GM23248 (cell line): ENCODE measurements at regions not wholly inside any gene's neighbourhood (a gene's known extent, or its start where the extent isn't known, plus 50 kb on each side); places are given as distances from the start of the nearest gene placed in this dataset.
"Not testable (repeated sequence)": the region's sequence is repeated elsewhere in the genome, so short reads cannot be mapped to it uniquely, and the experiment has no call there.

ENCODE experiments used
- DNase-seq: peaks from one replicate; pipeline ENCODE4 v3.0.0-alpha.2; 2015
- H2AFZ ChIP-seq: fragments of 200-600 bp; sonication (generic); 2 replicates; pipeline ENCODE4 v1.6.1; 2016; ENCODE audit warnings: antibody characterized with exemption
- H3F3A ChIP-seq: fragments of 200-600 bp; sonication (generic); 2 replicates; pipeline ENCODE4 v1.6.1; 2016; ENCODE audit warnings: mild to moderate bottlenecking, antibody characterized with exemption, mixed run types; ENCODE audit not compliant: insufficient read depth
- H3K27ac ChIP-seq: fragments of 200-600 bp; sonication (generic); 2 replicates; pipeline ENCODE4 v1.5.1; 2016; ENCODE audit warnings: mild to moderate bottlenecking
- H3K27me3 ChIP-seq: fragments of 200-600 bp; sonication (generic); replicated peaks from 2 replicates; pipeline ENCODE4 v1.6.1; 2016; ENCODE audit warnings: mild to moderate bottlenecking; ENCODE audit not compliant: insufficient read depth
- H3K36me3 ChIP-seq: fragments of 200-600 bp; sonication (generic); 2 replicates; pipeline ENCODE4 v1.6.1; 2016; ENCODE audit warnings: low read depth, mild to moderate bottlenecking
- H3K4me1 ChIP-seq: fragments of 200-600 bp; sonication (generic); 2 replicates; pipeline ENCODE4 v1.6.1; 2016; ENCODE audit warnings: mild to moderate bottlenecking; ENCODE audit not compliant: insufficient read depth
- H3K4me2 ChIP-seq: fragments of 200-600 bp; sonication (generic); one replicate; pipeline ENCODE4 v1.6.1; 2016; ENCODE audit warnings: mild to moderate bottlenecking; ENCODE audit not compliant: unreplicated experiment
- H3K4me3 ChIP-seq: fragments of 200-600 bp; sonication (generic); 2 replicates; pipeline ENCODE4 v1.5.1; 2016; ENCODE audit warnings: mild to moderate bottlenecking
- H3K79me2 ChIP-seq: fragments of 200-600 bp; sonication (generic); 2 replicates; pipeline ENCODE4 v1.6.1; 2016; ENCODE audit warnings: mild to moderate bottlenecking; ENCODE audit not compliant: insufficient read depth
- H3K9ac ChIP-seq: fragments of 200-600 bp; sonication (generic); 2 replicates; pipeline ENCODE4 v1.6.1; 2016; ENCODE audit warnings: mild to moderate bottlenecking
- H3K9me2 ChIP-seq: fragments of 200-600 bp; sonication (generic); 2 replicates; pipeline ENCODE4 v1.6.1; 2016; ENCODE audit warnings: mixed run types, mild to moderate bottlenecking, moderate library complexity; ENCODE audit not compliant: insufficient read depth
- H3K9me3 ChIP-seq: fragments of 200-600 bp; sonication (generic); one replicate; pipeline ENCODE4 v1.6.1; 2017; ENCODE audit warnings: low read depth
- H4K20me1 ChIP-seq: fragments of 200-600 bp; sonication (generic); 2 replicates; pipeline ENCODE4 v1.6.0; 2016; ENCODE audit not compliant: insufficient read depth
- WGBS, 2 experiments: methylation state at CpG; one replicate each; pipeline ENCODE4 v1.1.6; 2015 to 2017; ENCODE audit warnings: low lambda C conversion rate in 2 of 2, low coverage in 1 of 2; ENCODE audit errors: missing lambda C conversion rate in 2 of 2; 5-methylcytosine and 5-hydroxymethylcytosine counted together
- in situ Hi-C: fragments of 300-500 bp; cut with MboI; formaldehyde crosslinking; loops from 2 replicates; pipeline ENCODE4 v1.15.0; 2020

DNA sequence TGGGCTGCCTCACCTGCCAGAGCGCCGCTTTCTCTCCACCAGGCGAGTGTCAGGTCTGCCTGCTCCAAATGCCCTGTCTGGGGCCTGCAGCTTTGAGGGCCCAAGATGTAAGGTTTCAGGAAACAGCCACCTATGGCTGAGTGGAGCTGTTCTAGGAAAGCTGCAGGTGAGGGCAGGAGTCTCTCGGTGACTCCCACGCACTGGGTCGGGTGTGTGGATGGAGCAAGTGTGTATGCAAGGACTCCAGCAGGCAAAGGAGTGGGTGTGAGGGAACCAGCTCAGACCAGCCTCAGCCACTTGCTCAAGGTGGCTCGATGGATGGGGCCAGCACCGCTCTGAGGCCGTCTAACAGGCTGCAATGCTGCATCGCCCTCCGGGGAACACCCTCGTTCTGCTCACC, 123.7 kb downstream of the LIMS4 start:
- H2AFZ ChIP-seq, H3K36me3 ChIP-seq, H4K20me1 ChIP-seq, H3K79me2 ChIP-seq, H3K9ac ChIP-seq, H3K27me3 ChIP-seq, H3K9me3 ChIP-seq, H3F3A ChIP-seq, H3K4me2 ChIP-seq, H3K4me3 ChIP-seq, in situ Hi-C loops, H3K4me1 ChIP-seq, H3K9me2 ChIP-seq, H3K27ac ChIP-seq, DNase-seq: not testable (repeated sequence)
- WGBS, 2 experiments, result 67 to 68% methylated on average over 3 of the region's 12 CpGs

GRCh38 chr2:110344405-110345035, 128.1 kb downstream of the LIMS4 start:
- H3K9ac ChIP-seq, H4K20me1 ChIP-seq, in situ Hi-C loops, H3K4me1 ChIP-seq, H3K27me3 ChIP-seq, H3K9me2 ChIP-seq, H3K27ac ChIP-seq, H3K9me3 ChIP-seq, H3K4me2 ChIP-seq, H3K4me3 ChIP-seq, H2AFZ ChIP-seq, DNase-seq, H3F3A ChIP-seq, H3K36me3 ChIP-seq, H3K79me2 ChIP-seq: not testable (repeated sequence)
- WGBS, 2 experiments, result 81 to 83% methylated on average over 3 to 5 of the region's 6 CpGs

DNA sequence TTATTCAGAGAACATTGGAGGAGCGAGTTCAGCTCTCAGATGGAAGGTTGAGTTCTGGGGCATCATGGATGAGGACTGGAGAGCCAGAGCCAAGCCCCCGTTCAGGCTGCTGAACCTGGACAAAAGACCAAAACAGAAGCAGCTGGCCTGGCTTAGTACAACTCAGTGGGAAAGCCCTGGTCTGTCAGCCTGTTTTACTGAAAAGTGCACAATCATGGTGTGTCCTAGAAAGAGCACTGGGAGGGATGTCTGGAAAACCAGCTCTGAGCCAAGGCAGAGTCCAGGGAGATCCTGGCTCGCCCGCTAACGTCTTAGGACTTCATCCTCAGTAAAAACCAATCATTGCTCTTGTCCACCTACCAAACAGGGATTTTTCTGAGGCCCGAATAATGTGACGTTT, 129.7 kb upstream of the MTLN start:
- H3F3A ChIP-seq, H4K20me1 ChIP-seq, H3K4me1 ChIP-seq, H3K79me2 ChIP-seq, DNase-seq, H3K4me2 ChIP-seq, in situ Hi-C loops, H3K9me3 ChIP-seq, H3K27me3 ChIP-seq, H2AFZ ChIP-seq, H3K27ac ChIP-seq, H3K4me3 ChIP-seq, H3K9ac ChIP-seq, H3K9me2 ChIP-seq, H3K36me3 ChIP-seq: not testable (repeated sequence)
- 49 to 61% methylated on average over 2 to 4 of the region's 7 CpGs for WGBS, 2 experiments

- H3K4me1 ChIP-seq, H3K4me3 ChIP-seq, H3K27ac ChIP-seq, H3K79me2 ChIP-seq, DNase-seq, H3K4me2 ChIP-seq, H4K20me1 ChIP-seq, H3K9me2 ChIP-seq, H3K9me3 ChIP-seq, H2AFZ ChIP-seq, H3K36me3 ChIP-seq, H3K27me3 ChIP-seq, H3K9ac ChIP-seq, in situ Hi-C loops, H3F3A ChIP-seq: not testable (repeated sequence)
- WGBS, 2 experiments, result no CpG with 5 or more reads among the region's 2 CpGs
Measured at GRCh38 chr2:110339126-110339525, 126.8 kb upstream of the MTLN start.

DNA sequence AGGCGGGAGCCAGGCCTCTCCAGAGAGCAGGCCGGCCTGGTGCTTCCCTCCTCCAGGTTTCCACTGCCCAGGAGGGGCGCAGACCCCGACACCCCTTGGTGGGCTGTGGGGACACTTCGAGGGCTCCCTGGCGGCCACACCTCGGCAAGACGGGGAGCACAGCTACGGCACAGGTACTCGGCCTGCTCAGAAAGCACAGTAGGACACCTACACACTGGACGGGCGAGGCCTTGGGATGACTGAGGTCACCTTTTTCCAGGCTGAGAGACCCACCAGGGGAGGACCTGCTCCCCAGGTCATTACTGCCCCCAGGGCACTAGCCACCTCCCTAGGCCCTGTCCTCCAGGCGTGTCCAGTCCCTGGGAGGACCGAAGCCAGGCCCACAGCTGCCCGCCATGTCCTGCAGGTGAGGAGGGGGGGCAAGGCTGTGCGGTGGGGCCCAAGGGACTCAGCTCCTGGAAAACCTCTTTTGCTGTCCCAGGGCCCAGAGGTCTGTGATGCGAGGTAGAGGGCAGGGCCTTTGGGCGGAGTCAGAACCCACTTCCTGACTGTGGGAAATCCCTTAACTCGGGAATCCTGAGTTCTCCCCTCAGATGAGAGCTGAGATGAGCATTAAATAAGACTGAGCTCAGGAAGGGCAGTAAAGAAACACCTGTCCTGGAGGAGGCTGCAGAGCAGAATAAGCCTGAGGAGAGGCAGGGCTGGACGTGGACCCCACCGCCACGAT, 126.1 kb upstream of the MTLN start:
- H3K4me2 ChIP-seq, in situ Hi-C loops, H2AFZ ChIP-seq, H3K9me2 ChIP-seq, H3K9ac ChIP-seq, H3K79me2 ChIP-seq, H3K4me3 ChIP-seq, H3K4me1 ChIP-seq, H3F3A ChIP-seq, H3K27me3 ChIP-seq, DNase-seq, H3K27ac ChIP-seq, H4K20me1 ChIP-seq, H3K9me3 ChIP-seq, H3K36me3 ChIP-seq: not testable (repeated sequence)
- WGBS, 2 experiments, result 84 to 90% methylated on average over 6 to 16 of the region's 22 CpGs

DNA sequence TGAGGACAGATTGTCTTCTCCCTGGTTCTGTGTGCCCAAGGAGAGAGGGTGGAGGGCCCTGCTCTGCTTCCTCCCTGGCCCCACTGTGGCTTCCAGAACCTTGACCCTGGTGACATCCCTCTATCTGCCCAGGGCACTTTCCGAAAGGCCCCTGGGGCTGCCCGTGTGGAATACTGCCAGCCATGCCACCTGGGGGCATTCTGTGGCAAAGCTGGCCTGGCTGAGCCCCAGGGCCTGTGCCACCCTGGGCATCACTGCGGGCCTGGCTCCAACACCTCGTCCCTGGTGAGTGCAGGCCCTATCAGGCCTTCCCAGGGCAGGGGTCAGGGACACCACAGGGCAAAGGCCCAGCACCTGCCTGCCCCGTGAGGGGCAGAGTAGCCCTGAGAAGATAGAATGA, 123.7 kb upstream of the MTLN start:
- H3K4me3 ChIP-seq, DNase-seq, H3K9me3 ChIP-seq, H3K27ac ChIP-seq, in situ Hi-C loops, H3K79me2 ChIP-seq, H2AFZ ChIP-seq, H3F3A ChIP-seq, H4K20me1 ChIP-seq, H3K27me3 ChIP-seq, H3K9ac ChIP-seq, H3K36me3 ChIP-seq, H3K4me2 ChIP-seq, H3K4me1 ChIP-seq, H3K9me2 ChIP-seq: not testable (repeated sequence)
- WGBS, 2 experiments, result 63 to 68% methylated on average over 2 to 4 of the region's 5 CpGs

DNA sequence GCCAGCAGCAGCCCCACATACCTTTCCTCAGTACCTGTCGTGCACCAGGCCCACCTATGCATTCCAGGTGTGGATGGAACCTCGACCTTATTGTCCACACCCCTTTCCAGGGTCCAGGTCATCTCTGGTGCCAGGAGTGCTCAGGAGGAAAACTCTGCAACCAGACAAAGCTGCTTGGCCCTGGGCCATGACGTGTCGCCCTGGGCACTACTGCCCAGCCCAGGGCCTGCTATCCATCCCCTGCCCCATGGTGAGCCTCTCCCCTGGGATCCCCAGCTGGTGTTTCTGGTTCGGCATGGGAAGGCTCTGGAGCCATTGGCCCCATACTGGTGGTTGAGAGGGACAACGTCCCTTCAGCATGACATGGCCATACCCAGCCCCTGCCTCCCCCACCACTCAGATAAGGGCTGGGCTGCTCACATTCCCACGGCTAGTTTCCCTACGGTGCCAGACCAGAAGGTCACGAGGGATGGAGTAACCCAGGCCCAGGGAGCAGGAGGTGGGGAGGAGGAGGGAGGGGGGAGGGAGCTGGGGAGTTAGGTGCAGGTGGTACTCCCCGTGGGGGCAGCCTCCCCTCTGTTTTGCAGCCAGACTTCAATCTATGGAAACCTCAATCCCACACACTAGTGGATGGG, 123.2 kb upstream of the MTLN start:
- H2AFZ ChIP-seq, H3K79me2 ChIP-seq, in situ Hi-C loops, DNase-seq, H3K4me3 ChIP-seq, H3K9me2 ChIP-seq, H3K27me3 ChIP-seq, H3K4me1 ChIP-seq, H3K9ac ChIP-seq, H3K9me3 ChIP-seq, H3K4me2 ChIP-seq, H4K20me1 ChIP-seq, H3K36me3 ChIP-seq, H3F3A ChIP-seq, H3K27ac ChIP-seq: not testable (repeated sequence)
- WGBS, 2 experiments, result 61 to 63% methylated on average over 3 of the region's 10 CpGs
